Stimulated activated CD4-positive, alpha-beta T cell treated with anti-CD3 and anti-CD28 coated beads, TNF-alpha, amount 100 ng/mL, for 4 hours (primary cell): ENCODE measurements at regions not wholly inside any gene's neighbourhood (a gene's known extent, or its start where the extent isn't known, plus 50 kb on each side); places are given as distances from the start of the nearest gene placed in this dataset.

Source experiments
- DNase-seq, 3 experiments: peaks; one replicate each; pipeline ENCODE4 v3.0.0-alpha.2; 2020; ENCODE audit warnings: low read depth in 3 of 3

DNA sequence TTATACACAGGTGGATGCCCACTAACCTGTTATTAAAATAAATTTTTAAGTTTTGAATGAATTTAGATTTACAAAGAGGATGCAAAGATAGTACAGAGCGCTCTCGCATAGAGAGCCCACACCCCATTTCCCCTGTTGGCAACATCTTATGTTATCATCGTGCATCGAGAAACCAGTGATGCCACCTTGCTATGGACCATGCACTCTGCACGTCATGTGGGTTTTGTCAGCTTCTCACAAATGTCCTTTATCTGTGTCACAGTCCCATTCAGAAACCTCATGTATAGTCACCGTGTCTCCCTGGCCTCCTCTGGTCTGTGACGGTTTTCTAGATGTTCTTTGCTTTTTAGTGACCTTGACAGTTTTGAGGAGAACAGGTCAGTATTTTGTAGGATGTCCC, 60.0 kb downstream of the ING1 start:
- no peak for DNase-seq

DNA sequence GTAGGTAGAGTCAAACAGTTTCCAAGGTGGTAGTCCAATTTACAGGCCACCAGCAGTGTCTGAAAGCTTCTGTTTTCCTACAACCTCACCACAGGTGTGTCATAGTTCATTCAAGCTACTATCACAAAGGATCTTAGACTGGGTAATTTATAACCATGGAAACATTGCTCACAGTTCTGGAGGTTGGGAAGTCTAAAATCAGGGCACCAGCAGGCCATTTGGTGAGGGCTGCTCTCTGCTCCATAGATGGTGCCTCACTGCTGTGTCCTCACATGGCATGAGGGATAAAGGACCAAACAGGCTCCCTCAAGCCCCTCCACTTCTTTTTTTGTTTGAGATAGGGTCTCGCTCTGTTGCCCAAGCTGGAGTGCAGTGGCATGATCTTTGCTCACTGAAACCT, 60.6 kb downstream of the ING1 start:
- no peak for DNase-seq

DNA sequence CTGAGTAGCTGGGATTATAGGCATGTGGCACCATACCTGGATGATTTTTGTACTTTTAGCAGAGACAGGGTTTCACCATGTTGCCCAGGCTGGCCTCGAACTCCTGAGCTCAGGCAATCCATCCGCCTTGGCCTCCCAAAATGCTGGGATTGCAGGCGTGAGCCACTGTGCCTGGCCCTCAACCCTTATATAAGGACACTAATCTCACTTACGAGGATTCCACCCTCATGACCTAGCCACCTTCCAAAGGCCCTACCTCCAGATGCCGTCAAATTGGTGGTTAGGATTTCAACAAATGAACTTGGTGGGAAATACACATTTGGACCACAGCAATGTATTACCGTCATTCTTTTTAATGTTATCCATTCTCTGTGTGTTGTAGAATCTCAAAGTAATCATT, 61.0 kb downstream of the ING1 start:
- no peak for DNase-seq

DNA sequence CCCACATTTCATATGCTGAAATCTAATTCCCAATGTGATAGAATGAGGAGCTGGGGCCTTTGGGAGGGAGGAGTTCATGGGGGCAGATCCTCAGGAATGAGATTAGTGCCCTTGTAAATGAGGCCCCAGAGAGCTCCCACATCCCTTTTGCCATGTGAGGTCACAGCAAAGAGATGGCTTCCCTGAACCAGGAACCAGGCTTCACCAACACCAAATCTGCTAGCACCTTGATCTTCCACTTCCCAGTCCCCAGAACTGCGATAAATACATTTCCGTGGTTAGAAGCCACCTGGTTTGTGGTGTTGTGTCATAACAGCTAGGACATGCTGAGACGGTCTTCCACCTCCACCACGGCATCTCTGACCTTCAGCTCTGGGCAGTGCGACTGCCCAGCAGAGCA, 62.1 kb downstream of the ING1 start:
- no peak for DNase-seq

DNA sequence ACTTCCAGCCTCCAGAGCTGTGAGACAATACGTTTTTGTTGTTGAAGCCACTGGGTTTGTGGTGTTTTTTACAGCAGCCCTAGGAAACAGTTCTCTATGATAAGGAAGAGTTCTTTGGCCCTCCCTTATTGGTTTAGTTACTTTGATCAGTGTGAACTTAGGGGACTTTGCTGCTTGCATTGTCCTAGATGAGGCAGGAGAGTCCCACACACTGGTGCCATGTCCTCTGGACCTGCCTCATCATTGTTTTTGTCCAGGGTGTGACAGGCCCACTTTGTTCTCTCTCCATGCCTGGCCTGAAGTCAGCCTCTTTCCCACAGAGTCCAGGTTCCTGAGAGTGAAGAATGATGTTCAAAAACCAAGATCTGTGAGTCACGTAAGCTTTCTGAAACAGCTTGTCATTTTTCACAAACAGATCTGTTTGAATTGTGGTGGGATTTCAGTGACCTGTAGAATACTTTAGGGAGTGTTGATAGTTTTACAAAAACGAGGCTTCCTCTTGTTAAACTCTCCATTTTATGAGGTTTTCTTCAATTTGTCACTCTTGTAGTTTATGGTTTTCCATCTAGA, 63.8 kb downstream of the ING1 start:
- DNase-seq, result no peak

DNA sequence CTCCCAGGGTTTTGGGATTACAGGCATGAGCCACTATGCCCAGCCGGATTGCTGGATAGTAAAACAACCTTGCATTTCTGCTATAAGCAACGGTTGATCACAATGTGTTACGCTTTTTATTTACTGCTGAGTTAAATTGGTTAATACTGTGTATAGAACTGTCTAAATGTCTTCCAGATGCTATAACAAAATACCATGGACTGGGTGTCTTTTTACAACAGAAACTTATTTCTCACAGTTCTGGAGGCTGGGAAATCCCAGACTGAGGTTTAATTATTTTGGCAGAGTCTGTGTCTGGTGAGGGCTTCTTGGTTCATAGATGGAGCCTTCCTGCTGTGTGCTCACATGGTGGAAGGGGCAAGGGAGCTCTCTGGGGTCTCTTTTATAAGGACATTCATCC, 65.5 kb downstream of the ING1 start:
- no peak for DNase-seq

DNA sequence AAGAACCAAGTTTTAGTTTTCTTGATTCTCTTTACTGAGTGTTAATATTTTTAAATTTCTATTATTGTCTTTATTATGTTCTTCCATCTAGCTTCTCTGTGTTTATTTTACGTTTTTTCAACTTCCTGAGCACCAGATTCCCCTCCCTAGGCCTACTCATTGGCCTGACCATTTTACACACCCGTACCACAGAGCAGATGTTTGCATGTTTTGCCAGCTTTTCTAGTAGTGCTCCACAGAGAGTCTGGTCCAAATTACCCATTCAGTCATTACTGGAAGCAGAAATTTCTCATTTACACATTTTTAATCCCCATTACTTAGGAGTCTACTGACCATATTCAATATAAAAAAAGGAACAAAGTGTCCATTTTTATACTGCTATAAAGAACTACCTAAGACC, 66.9 kb downstream of the ING1 start:
- no peak for DNase-seq

DNA sequence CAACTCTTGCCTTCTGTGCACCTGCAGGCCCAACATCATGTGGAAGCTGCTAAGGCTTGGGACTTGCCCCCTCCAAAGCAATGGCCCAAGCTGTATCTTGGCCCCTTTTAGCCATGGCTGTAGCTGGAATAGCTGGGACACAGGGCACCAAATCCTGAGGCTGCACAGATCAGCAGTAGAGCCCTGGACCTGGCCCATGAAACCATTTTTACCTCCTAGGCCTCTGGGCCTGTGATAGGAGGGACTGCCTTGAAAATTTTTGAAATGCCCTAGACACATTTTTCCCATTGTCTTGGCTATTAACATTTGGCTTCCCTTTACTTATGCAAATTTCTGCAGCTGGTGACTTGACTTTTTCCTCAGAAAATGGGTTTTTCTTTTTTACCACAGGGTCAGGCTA, 68.7 kb downstream of the ING1 start:
- no peak for DNase-seq

DNA sequence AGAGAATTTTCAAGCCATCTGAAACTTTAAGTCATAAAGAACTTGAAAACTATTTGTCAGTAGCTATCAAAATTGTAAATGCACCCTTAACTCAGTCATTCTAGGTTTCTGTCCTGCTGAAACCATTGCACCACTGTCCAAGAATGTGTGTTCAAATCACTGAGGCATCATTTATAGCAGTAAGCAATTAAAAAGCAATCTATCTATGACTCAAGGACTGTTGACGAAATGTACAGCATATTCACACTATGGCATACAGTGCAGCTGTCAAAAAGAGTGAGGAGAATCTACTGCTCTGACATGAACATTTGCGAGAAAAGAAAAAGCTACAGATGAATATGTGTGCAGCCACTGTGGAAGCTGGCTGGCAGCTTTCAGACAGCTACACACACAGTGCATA, 71.2 kb downstream of the ING1 start:
- no peak for DNase-seq

DNA sequence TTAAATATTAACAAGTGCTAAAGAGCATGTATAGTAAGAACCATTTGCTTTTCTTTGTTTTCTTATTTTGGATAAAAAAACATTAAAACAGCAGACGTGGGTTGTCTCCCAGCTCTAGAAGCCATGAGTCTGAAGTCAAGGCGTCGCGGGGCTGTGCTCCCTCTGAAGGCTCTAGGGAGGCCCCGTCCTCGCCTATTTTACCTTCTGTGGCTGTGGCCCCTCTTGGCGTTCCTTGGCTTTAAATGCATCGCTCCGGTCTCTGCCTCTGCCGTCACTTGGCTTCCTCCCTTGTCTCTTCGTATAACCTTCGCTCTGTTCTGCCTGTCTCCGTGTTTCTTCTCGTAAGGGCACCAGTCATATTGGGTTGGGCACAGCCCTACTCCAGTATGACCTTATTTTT, 75.3 kb downstream of the ING1 start:
- no peak for DNase-seq

DNA sequence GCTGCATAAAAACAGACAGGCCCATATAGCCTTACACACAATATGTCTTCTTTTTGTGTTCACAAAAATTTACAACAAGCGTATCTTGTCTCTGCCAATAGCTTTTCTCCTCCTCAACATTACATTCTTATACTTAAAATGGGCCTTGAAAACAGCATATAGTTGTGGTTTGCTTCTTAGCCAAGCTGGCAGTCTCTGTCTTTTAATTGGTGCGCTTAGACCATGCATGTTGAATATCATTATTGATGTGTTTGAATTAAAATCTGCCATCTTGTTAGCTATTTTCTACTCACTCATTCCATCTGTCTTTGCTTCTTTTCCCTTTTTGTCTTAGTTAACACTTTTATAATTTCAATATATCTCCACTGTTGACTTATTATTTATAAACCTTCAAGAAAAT, 76.4 kb downstream of the ING1 start:
- DNase-seq, result no peak

DNA sequence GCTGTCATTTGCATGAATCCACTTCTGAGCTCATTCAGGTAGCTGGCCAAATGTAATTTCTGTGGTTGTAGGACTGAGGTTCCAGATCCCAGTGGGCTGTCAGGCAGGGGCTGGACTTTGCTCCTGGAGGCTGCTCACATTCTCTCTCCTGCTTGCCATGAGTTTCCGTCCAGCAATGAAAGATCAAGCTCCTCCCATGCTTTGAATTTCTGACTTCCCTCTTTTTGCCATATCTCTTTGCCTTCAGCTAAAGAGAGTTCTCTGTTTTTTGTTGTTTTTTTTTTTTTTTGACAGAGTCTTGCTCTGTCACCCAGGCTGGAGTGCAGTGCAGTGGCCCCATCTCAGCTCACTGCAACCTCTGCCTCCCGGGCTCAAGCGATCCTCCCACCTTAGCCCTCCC, 76.9 kb downstream of the ING1 start:
- no peak for DNase-seq

DNA sequence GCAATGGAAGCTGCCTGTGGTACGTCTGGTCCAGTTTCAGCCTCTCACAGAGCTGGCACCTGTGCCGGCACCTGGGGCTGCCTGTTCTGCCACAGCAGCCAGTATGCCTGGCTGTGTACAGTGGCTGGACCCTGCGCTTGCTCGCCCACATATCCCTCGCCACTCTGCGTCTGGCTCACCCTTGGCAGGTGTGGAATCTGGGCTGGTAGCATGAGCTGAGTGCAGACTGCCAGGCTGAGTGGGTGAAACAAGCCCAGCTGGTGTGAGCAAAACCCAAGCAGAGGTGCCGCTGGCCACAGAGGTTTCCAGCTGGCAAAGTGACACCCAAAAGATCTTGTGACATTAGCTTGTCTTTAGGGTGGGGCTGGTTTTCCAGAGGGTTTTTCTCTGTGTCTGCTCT, 80.7 kb downstream of the ING1 start:
- no peak for DNase-seq

DNA sequence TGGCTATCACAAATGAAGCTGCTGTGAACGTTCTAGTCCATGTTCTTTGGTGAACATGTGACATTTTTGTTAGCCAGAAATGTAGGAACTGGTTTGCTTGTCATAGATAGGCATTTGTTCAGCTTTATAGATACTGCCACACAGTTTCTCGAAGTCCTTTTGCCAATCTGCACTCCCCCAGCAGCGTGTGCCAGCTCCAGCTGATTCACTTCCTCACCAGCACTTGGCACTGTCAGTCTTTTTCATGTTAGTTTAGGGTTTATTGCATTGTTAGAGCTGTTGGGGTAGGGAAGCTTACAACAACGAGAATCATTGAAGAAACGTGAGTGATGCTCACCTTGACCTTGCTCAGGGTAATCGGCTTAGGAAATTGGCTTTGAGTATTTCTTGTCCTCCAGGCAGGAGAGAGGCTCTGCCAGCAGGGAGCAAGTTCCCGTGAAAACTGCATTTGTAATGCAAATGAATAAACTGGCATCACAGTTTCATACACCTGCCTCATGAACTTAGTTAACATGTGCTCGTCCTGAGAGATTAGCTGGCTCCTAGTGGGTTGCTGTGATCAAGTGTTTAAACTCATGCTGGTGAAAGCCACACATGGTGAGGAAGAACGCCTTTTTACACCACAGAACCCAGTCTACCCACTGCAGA, 83.9 kb downstream of the ING1 start:
- no peak for DNase-seq

DNA sequence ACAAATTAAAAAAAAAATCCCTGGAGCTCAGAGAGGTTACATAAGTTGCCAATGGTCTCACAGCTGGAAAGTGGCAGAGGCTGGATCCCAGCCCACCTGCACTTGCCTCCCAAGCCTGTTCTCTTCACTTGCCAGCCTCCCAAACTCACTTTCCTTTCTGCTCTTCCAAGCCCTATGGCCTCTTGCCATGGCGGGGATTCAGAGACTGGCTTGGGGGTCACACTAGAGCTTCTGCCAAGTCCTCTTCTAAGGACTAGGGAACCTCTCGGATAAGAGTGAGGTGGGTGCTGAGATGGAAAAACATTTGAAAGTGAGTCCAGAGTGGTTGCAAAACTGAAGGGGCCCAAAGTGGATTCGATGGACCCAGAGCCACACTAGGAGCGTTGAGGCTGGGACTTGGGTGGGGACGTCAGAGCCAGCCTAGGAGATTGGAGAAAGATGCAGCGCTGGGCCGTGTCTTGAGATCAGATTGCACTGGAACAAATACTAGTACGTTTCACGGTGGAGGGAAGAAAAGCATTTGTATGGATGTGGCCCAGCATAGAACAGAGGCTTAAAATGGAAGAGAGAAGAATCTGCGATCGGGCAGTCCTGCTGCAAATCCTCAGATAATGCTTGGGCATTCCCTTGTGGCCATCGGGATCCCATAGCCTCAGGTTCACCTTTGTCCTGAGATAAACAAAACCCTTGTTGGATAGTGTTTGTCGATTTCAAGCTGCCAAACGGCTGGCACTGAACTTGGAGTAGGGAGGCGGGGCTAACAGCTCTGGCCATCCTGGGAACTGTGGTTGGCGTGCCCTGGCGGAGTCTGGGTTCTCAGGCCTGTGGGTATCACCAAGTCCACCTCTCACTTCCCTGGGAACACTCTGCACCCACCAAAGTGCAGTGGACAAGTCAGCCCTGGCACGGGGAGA, 84.8 kb downstream of the ING1 start:
- no peak for DNase-seq

DNA sequence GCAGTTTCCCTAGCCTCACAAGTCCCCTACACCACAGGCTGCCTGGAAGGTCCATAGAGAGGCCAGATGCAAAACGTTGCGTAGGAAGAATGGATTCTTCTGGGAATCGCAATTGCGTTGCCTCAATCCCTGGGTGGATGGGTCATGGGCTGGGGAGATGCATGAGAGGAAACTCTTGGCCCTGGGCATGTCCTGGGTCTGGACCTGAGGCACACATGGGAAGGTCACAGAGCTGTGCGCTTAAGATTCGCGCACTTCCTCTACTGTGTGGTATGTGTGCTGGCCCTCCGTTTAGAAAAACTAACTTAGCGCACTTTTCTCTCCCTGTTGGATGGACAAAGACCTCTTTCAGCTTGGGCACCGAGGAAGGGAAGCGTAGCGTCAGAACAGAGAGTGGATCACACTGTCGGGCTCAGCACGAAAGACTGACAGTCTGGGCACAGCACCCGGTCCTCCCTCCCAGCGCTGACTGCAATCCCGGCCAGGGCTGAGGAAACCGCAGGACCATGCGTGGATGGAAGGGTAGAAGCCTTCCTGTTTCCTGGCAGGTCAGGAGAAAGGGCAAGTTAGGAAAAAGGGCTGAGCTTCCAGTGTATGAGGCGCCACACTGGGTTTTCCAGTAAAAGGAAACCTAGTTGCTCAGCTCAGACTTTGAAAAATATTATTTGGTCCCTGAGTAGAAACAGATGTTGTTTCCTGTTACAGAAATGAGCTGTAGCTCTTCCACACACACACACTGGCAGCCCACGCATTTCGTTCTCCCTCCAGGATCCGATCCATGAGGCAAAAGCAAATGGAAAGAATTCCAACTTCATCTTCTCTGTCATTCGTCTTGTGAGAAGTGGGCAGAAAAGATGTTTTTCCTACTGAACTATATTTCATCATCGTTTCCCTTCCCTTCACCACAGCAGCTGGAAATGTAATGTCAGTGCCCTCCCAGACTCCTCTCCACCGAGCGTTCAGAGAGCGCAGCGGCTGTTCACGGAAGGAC, 86.0 kb downstream of the ING1 start:
- no peak for DNase-seq

DNA sequence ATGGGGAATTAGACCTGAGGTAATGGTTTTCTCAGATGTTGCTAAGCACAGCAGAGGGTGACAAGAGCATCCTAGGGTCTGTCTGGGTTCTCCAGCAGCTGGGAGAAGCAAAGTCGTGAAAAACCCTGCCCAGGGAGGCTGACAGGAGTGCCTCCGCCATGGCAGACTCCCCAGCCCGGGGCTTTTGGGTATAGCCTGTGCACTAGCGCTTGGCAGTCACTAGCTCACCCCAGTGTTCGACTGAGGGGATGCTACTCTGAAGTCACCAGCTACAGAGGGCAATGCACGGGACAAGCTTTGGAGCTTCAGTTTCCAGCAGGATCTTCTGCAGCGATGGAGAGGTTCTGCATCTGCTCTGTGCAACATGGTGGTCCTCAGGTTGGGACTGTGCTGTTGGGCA, 87.5 kb downstream of the ING1 start:
- no peak for DNase-seq

DNA sequence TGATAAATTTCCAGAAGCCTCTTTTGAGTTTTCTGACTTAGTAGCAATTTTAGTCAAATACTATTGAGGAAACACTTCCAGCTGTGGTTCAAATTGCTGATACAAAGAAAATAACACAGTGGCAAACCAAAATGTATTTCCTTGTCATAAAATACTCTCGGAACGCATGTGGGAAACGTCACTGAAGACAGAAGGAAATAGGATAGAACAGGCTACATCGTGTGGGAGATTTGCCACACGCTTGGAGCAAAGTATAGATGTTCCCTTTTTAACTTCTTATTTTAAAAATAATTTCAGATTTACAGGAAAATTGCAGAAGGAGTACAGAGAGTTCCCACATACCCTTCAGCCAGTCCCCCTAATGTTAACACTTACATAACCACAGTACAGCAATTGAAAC, 88.8 kb downstream of the ING1 start:
- DNase-seq, result no peak

DNA sequence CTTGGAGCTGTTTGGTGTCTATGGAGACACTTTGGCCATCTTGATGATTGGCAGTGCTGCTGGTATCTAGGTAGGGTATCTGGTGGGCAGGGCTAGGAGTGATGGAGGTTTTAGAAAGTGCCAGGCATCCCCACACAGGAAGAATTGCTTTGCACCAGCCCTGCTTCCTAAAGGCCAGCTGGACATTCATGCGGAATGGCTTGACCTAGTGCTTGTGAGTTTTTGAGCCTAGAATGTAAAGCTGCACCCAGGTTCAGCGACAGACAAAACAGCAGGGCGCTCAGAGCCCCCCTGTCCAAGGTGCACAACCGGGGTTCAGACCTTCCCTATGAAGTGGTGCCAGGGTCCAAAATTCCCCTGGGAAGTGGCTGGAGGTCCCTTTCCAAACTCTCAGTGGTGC, 93.1 kb downstream of the ING1 start:
- no peak for DNase-seq

DNA sequence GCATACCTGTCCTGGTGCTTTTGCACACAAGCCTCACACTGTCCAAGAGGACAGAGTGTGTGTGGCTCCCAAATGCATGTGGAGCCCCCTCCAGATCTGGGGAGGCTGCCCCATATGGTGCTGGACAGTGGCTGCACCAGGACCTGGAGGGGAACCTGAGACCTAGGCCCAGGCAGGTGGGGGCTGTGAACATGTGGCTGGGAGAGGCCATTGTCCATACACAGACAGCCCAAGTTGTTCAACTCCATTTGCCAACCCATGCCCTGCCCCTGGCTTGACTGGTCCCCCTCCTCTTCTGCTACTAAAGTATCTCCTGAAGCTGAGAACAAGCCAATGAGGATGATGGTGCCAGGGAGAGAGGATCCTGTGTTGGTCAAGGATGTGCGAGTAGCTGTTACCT, 94.0 kb downstream of the ING1 start:
- no peak for DNase-seq

DNA sequence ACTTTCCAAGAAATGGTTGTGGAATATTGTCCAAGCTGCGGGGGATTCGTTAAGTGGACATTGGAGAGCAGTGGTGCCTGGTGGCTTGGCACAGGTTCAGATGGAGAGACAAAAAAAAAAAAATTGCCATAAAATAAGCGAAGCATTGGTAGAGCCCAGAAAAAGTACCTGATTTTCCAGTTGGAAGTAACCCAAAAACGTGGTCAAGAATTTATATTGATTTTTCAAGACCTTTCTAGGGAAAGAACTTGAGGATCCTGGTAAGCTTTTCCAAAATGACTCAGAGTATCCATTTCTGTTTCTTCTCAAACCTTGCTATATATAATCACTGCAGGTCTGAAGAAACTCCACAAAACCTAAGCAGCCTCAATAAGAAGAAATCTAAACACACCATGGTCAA, 94.6 kb downstream of the ING1 start:
- DNase-seq, result no peak

DNA sequence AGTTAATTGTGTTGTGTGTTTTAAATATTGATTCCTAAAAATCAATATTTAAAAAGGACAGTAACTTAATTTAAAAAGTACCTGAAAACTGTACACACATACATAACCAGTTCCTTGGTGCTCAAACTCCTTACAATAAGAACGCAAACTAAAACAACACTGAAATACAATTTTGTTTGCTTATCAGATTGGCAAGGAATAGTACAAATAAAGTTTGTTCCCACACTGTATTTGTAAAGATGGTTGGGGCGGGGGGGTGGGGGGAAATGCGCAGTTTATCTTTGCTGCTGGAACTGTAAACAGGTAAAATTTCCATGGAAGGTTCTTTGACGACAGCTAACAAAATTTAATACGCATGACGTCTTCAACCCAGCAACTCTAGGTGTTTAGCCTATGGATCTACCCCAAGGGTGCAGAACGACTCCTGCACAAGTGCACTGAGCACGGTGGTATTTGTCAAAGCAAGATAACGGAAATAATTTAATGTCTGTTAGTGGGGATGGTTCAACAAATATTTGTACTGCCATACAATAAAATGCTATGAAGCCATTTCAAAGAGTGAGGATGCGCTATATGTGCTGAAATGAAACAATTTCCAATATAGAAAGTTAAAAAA, 96.5 kb downstream of the ING1 start:
- DNase-seq, result no peak
